HepG2 (cell line): ENCODE measurements at regions not wholly inside any gene's neighbourhood (a gene's known extent, or its start where the extent isn't known, plus 50 kb on each side); places are given as distances from the start of the nearest gene placed in this dataset.

Experiments
- TF ChIP-seq, protein P1 (sequence below), 2 experiments: fragments of 450-650 bp in 1 of 2; sonication (generic) in 1 of 2; formaldehyde crosslinking in 1 of 2; IDR thresholded peaks; 2 replicates each; pipeline versions ENCODE4 v1.6.1 to v1.8.0; 2016 to 2022; ENCODE audit warnings: antibody characterized with exemption in 1 of 2, mild to moderate bottlenecking in 1 of 2, missing genetic modification reagents in 1 of 2
- TF ChIP-seq, protein P2 (sequence below): sonication (generic); formaldehyde crosslinking; IDR thresholded peaks from 2 replicates; pipeline ENCODE4 v1.8.0; 2022; ENCODE audit warnings: missing genetic modification reagents, mild to moderate bottlenecking, moderate library complexity, borderline replicate concordance

DNA sequence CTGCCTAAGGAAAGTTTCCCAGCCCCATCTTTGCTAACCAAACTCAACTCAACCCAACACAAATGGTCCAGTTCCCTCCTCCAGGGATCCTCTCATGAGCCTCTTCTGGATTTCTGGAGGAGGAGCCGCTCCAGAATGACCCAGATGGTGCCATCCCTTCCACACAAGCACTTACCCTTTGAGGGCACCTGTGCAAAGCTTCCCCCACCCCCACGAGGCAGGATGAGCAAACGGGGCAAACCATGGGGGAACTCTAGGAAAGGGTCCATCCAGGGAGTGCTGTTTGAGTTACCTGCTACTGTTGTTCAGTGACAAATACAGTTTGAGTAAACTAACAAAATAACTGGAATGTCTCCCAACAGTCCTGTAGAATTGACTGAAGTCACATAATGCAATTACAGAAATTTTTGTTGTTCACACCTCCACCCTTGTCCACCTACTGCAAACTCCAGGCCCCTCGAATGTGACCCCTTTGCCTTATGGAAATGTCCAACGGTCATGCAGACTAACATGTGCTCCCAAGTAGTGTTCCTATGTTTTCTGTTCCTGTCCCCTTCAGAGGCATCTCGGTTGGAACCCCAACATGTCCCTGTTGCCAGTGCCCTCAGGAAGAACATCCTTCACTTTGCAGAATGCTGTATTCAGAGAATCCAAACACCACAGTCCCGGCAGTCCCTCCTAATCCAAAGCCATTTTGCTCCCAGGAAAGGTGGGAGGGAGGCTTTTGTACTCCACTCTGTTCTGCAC lies 160.1 kb downstream of the RRAGC start (continued):
- TF ChIP-seq, protein P1, sequence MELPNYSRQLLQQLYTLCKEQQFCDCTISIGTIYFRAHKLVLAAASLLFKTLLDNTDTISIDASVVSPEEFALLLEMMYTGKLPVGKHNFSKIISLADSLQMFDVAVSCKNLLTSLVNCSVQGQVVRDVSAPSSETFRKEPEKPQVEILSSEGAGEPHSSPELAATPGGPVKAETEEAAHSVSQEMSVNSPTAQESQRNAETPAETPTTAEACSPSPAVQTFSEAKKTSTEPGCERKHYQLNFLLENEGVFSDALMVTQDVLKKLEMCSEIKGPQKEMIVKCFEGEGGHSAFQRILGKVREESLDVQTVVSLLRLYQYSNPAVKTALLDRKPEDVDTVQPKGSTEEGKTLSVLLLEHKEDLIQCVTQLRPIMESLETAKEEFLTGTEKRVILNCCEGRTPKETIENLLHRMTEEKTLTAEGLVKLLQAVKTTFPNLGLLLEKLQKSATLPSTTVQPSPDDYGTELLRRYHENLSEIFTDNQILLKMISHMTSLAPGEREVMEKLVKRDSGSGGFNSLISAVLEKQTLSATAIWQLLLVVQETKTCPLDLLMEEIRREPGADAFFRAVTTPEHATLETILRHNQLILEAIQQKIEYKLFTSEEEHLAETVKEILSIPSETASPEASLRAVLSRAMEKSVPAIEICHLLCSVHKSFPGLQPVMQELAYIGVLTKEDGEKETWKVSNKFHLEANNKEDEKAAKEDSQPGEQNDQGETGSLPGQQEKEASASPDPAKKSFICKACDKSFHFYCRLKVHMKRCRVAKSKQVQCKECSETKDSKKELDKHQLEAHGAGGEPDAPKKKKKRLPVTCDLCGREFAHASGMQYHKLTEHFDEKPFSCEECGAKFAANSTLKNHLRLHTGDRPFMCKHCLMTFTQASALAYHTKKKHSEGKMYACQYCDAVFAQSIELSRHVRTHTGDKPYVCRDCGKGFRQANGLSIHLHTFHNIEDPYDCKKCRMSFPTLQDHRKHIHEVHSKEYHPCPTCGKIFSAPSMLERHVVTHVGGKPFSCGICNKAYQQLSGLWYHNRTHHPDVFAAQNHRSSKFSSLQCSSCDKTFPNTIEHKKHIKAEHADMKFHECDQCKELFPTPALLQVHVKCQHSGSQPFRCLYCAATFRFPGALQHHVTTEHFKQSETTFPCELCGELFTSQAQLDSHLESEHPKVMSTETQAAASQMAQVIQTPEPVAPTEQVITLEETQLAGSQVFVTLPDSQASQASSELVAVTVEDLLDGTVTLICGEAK (IDR thresholded peaks at IDR 0.05) = no peak
- TF ChIP-seq, protein P1 (CRISPR knock-in tag; IDR thresholded peaks at IDR 0.05) = no peak
- TF ChIP-seq, protein P2, sequence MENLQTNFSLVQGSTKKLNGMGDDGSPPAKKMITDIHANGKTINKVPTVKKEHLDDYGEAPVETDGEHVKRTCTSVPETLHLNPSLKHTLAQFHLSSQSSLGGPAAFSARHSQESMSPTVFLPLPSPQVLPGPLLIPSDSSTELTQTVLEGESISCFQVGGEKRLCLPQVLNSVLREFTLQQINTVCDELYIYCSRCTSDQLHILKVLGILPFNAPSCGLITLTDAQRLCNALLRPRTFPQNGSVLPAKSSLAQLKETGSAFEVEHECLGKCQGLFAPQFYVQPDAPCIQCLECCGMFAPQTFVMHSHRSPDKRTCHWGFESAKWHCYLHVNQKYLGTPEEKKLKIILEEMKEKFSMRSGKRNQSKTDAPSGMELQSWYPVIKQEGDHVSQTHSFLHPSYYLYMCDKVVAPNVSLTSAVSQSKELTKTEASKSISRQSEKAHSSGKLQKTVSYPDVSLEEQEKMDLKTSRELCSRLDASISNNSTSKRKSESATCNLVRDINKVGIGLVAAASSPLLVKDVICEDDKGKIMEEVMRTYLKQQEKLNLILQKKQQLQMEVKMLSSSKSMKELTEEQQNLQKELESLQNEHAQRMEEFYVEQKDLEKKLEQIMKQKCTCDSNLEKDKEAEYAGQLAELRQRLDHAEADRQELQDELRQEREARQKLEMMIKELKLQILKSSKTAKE (CRISPR knock-in tag) = no peak
